HL-60 (cell line): ENCODE measurements at regions not wholly inside any gene's neighbourhood (a gene's known extent, or its start where the extent isn't known, plus 50 kb on each side); places are given as distances from the start of the nearest gene placed in this dataset.
"Not testable (repeated sequence)": the region's sequence is repeated elsewhere in the genome, so short reads cannot be mapped to it uniquely, and the experiment has no call there.

Source experiments
- CTCF ChIP-seq: IDR thresholded peaks from one replicate; pipeline ENCODE4 v1.5.1; 2011; ENCODE audit warnings: low read length, control low read depth, inconsistent platforms; ENCODE audit not compliant: insufficient read depth
- GABPA ChIP-seq: IDR thresholded peaks from 2 replicates; pipeline ENCODE4 v1.6.1; 2012; ENCODE audit warnings: low read depth
- POLR2AphosphoS5 ChIP-seq: IDR thresholded peaks from 2 replicates; pipeline ENCODE4 v1.6.1; 2012; ENCODE audit warnings: low read depth
- REST ChIP-seq: IDR thresholded peaks from 2 replicates; pipeline ENCODE4 v1.6.1; 2012; ENCODE audit warnings: low read depth; ENCODE audit not compliant: insufficient replicate concordance
- SPI1 ChIP-seq: IDR thresholded peaks from 2 replicates; pipeline ENCODE4 v1.6.1; 2012; ENCODE audit warnings: low read depth, mild to moderate bottlenecking, borderline replicate concordance

GRCh38 chr7:6939126-6939525 lies 113.1 kb upstream of the CCZ1B start:
- not testable (repeated sequence) for TF ChIP-seq CTCF, POLR2AphosphoS5, REST, GABPA, SPI1
